D341Med (cell line): ENCODE measurements at regions not wholly inside any gene's neighbourhood (a gene's known extent, or its start where the extent isn't known, plus 50 kb on each side); places are given as distances from the start of the nearest gene placed in this dataset.
"Not testable (repeated sequence)": the region's sequence is repeated elsewhere in the genome, so short reads cannot be mapped to it uniquely, and the experiment has no call there.

Experiments used
- DNase-seq: peaks from one replicate; pipeline ENCODE4 v3.0.0; 2012; ENCODE audit warnings: low spot score

DNA sequence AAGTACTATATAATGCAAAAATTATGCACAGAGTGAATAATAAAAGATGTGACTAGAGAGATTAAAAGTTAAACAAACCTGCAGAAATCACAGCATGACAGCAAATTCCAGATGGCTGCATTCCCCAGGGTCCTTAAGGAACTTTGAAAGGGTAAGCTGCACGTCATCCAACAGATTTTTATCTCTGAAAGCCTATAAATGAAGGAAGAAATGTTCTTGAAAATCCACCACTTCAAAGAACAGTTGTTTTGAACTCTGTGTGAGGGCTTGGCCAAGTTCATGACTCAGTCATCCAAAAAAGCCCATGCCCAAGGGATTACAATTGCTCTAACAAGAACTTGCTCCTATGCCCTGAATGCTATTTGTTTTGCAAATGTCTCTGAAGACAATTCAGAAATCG lies 603.6 kb downstream of the PLOD2 start:
- DNase-seq, result peak; percentile 27

DNA sequence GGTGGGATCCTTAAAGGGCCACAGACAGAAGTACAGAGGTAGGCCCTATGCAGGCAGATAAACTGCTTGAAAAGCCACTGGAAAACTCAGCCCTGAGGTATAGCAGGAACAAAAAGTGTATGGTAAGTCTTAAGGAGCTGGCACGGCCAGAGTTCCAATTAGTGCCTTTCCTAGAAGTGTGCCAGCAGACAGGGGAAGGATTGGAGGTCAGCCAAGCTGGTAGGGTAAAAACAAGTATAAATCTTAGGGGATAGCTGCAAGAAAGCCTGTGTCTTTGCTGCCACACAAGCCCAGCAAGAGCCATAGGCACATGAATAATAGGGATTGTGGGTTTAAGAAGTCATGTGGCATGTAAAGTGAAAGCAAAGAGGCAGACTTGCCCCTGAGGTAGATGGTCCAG lies 582.5 kb downstream of the PLOD2 start:
- no peak for DNase-seq

DNA sequence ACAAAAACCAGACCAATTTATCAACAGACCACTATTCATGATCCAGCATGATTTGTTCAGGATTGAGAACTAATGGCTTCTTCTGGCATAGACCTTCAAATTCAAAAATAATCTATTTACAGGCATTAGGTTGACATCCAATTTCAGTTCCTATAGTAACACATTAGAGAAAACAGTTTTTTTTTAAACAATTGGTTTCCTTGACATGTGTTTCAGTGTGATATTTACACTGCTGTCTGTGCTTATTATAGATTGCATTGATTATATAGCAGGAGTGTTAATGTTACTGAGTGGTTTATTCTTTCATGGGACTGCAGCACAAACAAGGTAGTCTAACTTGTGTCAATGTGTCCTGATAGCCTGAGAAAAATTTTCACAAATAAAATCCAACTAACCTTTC lies 579.3 kb downstream of the PLOD2 start:
- DNase-seq, result no peak

DNA sequence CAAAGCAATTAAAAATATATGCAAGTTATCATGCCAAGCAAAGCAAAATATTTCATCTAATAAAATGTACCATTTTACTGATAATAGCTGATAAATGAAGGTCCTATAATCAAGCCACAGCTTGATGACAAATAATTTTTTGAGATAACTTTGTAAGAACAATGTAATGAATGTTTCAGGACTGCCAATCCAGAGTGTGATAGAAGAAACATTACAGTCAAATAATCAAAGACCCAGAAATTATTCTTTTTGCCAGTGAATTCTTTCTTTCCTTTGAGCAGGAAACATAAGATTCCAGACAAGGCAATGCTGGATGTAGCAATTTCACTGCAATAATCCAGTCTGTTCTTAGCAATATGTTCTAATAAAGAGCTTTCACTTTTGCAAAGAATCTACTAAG lies 556.1 kb downstream of the PLOD2 start:
- DNase-seq, result no peak

DNA sequence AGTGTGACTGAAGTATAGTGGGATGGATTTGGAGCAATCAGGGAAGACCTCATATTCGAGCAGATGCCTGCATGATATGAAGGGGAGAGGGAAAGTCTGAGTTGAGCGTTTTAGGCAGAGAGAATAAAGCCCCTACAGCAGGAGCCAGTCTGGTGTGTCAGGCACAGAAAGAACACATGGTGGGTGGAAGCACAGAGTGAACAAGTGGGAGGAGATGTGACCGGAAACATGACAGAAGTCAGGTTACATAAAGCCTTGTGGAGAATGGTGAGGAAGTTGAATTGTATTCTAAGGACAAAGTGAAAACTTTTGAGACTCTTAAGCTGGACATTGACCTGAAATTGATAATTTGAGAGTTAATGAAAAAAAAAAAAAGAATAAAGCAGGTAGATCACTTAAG lies 541.0 kb downstream of the PLOD2 start:
- no peak for DNase-seq

DNA sequence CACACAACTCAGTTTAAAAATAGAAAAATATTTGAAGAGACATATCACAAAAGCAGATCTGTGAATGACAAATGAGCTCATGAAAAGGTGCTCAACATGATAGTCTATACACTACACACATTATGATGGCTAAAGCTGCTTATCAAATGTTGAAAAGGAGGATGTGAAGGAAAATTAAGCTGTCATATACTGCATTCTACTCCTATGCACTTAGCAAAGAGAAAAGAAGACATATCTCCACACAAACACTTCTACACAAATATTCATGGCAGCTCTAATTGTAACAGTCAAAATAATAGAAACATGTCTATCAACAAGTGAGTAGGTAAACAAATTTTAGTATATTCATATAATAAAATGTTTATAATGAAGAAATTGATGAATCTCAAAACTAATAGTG lies 540.5 kb downstream of the PLOD2 start:
- no peak for DNase-seq

DNA sequence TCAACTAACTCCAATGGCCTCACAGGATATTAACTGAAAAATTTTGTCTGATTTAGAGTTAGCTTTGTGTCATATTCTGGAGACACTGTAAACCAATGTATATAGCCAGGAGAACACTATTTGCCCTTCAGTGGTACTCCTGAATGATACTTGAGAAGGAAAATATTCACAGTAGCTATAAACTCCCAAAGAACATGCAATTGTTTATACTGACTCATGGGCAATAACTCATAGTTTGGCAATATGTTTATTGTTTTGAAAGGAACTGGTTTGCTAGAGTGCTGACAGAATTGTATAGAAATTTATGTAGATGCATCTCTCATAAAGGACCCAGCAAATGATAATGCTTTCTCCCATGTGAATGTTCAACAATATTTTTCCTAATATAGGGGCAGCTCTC lies 537.6 kb downstream of the PLOD2 start:
- DNase-seq, result no peak

DNA sequence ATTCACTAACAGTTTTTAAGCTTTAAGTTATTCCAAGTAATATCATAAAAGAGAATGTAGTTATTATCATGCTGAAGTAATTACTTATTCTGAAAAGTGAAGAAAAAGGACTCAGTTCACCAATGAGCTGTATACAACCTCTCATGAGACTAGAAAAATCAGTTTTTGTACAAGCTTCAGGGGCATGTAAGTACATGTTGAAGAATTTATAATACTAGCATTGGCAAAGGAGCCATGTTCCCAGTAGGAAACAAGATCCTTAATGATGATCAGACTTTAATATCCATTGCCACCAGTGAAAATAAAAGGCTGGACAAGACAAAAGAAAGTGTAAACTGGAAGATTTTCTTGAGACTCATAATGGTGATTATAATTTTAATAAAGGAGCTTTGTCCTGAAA lies 532.8 kb downstream of the PLOD2 start:
- no peak for DNase-seq

DNA sequence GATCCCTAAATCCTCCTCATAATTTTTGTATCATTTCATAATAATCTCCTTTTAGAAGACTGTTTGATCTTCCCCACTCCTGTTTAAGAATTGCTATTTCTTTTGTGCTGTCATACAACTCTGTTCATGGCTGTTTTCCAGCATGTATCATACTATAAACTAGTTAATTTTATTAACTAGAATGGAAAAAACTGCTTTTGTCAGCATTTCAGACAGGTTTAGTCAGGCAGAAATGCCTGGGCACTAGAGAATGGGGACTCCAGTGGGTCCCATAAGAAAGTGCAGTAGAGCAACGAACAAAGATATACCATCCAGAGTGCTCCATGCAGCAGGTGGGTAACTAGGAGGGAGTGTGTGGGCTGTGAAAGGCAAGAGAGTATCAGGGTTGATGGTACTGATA lies 523.9 kb downstream of the PLOD2 start:
- DNase-seq, result no peak

DNA sequence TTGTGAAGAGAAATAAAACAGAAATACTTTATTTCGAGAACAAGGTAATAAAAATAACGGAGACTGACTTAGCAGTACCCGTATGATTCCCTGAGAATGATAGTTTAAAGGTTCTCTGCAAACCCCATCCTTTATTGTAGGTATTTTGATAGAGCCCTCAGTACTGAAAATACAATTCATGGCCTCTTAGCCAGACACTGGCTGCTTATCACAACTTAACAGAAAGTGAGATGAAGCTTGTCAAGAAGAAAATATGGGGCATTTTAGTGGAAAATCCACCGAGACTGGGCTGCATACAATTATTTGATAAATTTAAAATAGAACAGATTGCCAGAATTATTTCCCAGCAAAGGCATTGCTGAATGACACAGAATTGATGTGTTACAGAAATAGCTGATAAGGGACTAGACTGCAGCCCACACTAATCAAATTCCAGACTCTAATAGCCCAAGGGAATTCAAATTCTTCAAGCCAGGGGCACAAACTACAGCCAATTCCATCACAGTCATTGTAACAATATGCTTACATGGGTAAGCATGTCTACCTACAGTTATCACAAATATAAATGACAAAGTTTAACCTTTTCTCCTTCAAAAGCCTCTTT lies 521.9 kb downstream of the PLOD2 start:
- no peak for DNase-seq

DNA sequence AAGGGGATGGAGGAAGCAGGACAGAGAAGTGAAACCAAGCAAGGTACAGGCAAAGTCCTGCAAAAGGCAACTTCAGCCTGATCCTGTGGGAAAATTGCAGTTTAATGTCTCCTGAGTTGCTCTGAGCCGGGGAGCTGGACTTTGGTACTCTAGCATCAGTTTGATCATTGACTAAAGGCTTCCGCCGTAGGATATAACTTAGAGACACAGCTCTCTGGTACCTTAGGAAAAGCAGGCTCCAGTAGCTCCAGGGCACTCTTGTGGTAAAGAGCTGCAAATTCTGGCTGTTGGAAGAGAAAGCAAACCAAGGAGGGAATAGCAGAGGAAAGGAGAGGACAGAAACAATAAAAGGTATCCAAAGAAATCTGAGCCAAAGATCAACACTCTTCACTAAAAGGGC lies 521.1 kb downstream of the PLOD2 start:
- DNase-seq, result no peak

DNA sequence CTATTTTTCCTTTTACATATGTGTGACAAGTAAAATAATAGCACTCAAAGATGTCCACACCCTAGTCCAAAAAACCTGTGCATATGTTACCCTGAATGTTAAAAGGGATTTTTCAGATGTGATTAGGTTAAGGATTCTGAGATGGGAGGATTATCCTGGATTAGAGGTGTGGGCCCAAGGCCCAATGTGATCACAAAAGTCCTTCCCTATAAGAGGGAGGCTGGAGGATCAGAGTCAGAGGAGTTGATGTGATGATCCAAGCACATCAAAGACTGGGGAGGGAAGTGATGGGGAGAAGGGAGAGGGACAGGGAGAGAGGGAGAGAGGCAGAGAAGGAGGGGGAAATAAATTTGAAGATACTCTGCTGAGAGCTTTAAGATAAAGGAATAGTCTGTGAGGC lies 512.6 kb downstream of the PLOD2 start:
- peak; percentile 68 for DNase-seq

DNA sequence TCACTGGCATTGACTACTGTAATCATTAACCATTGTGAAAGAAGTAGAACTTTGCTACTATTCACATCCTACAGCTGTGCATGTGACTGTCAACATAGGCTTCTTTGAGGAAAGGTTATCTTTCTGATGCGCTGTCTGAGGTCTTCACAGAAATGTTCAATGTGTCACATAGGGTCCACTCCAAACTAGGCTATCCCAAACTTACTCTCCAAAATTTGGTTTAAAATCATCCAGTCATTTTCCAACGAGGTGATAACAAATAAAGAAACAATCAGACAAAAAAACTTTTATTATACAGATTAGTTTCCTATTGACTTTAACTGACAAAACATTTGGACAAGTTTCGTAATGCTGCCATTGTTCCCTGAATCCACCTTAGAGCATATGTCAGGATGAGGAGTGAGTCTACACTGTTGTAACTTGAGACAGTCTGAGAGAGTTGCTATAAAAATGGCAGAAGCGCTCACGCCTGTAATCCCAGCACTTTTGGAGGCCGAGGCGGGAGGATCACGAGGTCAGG lies 511.6 kb downstream of the PLOD2 start:
- no peak for DNase-seq

DNA sequence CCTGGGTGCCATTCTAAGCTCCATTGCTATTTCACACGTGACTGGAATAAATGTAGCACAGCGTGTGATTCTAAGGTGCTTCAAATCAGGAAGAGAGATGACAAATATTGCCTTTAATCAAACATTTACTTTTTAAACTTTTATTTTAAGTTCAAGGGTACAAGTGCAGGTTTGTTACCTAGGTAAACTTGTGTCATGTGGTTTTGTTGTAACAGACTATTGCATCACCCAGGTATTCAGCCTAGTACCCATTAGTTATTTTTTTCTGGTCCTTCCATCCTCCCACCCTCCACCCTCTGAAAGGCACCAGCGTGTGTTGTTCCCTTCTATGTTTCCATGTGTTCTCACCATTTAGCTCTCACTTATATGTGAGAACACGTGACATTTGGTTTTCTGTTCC lies 510.8 kb downstream of the PLOD2 start:
- DNase-seq, result no peak

DNA sequence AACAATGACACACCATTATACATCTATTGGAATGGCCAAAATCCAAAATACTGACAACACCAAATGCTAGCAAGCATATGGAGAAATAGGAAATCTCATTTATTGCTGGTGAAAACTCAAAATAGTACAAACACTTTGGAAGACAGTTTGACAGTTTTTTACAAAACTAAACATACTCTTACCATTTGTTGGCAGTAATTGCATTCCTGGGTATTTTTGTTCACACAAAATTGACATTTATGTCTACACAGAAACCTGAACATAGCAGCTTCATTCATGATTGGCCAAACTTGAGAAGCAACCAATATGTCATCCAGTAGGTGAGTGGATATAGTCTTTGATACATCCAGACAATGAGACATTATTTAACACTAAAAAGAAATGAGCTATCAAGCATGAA lies 489.9 kb downstream of the PLOD2 start:
- no peak for DNase-seq

DNA sequence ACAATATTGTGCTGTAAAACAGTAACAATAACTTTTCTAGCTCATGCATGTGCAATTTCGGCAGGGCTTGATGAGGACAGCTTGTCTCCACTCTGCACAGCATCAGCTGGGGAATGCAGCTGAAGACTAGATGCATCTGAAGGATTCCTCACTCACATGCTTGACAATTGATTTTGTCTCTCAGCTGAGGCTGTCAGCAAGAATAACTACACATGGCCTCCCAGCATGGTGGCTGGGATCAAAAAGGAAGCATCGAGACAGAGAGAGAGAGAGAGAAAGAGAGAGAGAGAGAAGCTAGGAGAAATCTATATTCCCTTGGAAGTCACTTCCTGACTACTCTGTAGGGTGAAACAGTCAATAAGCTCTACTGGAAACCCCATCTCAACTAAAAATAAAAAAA lies 487.1 kb downstream of the PLOD2 start:
- DNase-seq, result no peak

DNA sequence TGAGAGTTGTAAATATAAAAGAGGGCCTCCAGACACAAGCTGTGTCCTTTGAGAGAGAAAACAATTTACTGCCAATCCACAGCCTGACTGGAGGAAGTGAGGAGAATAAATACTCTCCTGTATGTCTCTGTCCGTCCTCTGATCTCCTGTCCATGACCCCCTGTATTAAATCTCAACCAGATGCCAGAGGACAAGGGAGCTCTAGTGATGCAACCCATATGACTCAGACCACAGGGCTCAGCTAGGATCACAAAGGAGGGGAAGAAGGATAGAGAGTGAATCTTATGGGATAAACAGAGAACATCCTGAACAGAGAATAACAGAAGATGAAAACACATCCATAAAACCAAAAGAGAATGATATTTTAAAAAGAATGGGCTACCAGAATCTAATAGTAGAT lies 482.6 kb downstream of the PLOD2 start:
- no peak for DNase-seq

DNA sequence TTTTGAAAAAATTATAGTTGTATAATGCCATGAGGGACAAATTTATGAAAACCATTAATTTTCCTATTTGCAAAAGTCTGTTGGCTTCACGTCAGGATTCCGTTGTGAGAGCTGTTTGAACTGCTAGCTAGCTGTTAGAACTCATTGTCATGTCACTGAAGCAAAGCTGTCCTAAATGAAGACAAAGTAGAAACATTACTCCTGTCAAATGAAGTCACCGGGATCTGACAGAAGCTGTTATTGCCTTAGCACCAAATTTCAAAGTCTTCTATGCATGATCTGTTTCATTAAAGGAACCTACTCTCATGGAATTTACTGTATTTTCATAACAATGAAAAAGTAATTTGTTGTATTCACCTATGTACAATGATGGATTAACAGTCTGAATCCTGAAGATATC lies 479.8 kb downstream of the PLOD2 start:
- no peak for DNase-seq

DNA sequence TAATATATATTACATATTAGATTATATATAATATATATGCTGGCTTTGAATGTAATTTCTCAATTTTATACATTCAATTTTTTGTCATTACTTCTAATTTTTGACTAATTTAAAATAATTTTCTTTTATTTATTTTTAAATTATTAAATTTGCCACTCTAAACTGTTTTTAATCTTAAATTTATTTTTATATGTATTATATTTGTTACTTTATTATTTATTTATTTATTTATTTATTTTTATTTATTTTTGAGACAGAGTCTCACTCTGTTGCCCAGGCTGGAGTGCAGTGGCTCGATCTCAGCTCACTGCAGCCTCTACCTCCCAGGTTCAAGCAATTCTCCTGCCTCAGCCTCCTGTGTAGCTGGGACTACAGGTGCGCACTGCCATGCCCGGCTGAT lies 473.0 kb downstream of the PLOD2 start:
- DNase-seq, result not testable (repeated sequence)

DNA sequence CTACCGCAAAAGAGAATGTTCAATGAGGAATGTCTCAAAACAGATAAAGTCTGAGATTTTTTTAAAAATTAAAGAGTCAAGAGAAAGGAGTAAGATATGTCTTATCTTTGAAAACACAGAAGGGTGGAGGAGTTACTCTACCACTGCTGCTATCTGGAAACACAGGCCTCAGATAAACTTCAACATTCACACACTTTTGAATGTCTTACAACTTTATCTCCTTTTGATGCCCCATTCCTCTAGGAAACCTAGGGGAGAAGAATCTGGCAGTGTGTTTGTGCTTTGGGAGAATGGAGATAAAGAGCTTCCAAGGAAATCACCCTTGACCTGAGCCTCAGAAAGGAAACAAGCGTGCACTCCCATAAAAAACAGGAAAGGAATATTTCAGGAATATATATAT lies 468.2 kb downstream of the PLOD2 start:
- DNase-seq, result no peak

DNA sequence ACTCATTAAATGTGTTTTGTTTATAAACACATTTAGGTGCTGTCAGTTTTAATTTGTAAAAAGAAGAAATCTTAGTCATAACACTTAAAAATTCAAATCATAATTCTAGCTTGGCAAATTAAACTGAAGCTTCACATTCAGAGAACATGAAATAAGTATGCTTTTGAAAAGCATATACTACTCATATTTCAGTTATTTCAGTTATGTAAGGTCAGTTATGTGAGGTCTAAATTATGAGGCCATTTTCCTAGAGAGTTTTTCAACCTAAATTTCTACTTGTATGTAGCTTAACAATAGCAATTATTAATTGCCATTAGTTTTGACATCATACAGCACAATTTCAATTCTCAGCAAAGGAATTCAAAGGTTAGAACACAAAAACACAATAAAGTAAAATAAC lies 465.0 kb downstream of the PLOD2 start:
- DNase-seq, result no peak

DNA sequence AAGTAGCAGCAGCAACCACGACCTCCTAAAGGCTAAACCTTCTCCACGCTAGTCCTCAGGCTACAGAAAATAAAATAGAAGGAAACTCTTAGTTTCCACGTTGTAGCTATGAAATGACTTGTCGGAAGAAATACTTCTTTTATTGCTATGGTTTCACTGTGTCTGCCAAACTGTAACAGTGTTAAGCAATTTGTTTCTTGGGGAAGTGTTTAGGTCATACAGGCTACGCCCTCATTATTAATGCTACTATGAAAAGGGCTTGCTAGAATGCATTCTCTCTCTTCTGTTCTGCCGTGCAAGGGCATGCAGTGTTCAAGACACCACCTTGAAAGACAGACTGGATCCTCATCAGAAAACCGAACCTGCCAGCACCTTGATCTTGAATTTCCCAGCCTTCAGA lies 462.7 kb downstream of the PLOD2 start:
- DNase-seq, result no peak

DNA sequence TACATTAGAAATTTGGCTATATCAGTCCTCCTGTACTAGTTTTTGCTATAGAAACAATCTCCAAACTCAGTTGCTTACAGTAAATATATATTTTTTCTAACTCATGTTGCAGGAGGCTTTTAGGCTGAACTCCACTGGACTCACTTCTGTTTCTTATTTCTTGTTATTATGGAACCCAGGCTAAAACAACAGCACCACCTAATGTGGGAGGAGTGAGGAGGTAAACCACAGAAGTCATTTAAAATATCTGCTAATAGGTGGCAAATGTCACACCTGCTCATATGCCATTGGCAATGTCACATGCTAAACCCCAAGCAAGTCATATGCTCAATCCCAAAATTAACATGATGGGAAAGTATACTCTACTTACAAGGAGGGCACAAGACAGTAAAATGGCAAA lies 462.2 kb downstream of the PLOD2 start:
- DNase-seq, result no peak

DNA sequence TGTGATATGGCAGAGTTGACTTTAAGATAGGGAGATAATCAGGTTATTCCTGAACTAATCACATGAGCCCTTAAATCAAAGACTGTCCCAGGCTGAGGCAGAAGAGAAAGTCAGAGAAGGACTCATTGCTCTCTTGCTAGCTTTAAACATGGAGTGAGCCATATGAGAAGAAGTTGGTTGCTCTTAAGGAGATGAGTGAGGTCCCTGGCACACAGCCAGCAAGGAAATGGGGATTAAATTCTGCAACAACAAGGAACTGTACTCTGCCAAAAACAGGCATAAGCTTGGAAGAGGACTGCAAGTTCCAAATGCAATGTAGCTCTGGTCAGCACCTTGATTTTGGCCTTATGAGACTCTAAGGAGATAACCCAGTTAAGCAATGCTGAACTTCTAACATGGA lies 457.0 kb downstream of the PLOD2 start:
- DNase-seq, result no peak

DNA sequence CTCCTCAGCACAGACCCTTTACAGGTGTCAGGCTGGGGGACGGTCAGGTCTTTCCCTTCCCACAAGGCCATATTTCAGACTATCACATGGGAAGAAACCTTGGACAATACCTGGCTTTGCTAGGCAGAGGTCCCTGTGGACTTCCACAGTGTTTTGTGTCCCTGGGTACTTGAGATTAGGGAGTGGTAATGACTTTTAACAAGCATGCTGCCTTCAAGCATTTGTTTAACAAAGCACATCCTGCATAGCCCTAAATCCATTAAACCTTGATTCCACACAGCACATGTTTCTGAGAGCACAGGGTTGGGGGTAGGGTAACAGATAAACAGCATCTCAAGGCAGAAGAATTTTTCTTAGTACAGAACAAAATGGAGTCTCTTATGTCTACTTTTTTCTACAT lies 451.2 kb downstream of the PLOD2 start:
- DNase-seq, result not testable (repeated sequence)
